ENCODE measurements at regions not wholly inside any gene's neighbourhood (a gene's known extent, or its start where the extent isn't known, plus 50 kb on each side); places are given as distances from the start of the nearest gene placed in this dataset.

GRCh38 chr13:39855236-39855635 lies 199.8 kb downstream of the COG6 start:
- Histone ChIP-seq H4K91ac (ENCODE audit: low read depth, low read length, poor library complexity) (no peak overlapping the region), H3K4ac (ENCODE audit: low read length) (no peak overlapping the region), H3K4me1 (ENCODE audit: control insufficient read depth in 2 of 2, insufficient read depth in 1 of 2, low read depth in 1 of 2, low read length in 2 of 2) (peaks cover 0 to 4% of the 10 kb centered on the region in 2 donors), H3K14ac (ENCODE audit: low read length) (no peak overlapping the region), H2BK120ac (ENCODE audit: low read depth, low read length) (no peak overlapping the region), H3K27me3 (ENCODE audit: control insufficient read depth in 3 of 3, insufficient read depth in 3 of 3, low read depth in 1 of 3, low read length in 3 of 3) (no peaks in the 10 kb centered on the region), H3K27ac (replicated peaks; ENCODE audit: low read length) (no peak overlapping the region), H3K4me3 (ENCODE audit: low read length in 2 of 2) (no peak overlapping the region), H3K9ac (ENCODE audit: low read depth, low read length, poor library complexity) (no peak overlapping the region), H3K23ac (ENCODE audit: low read depth, low read length, poor library complexity) (no peak overlapping the region), H4K8ac (ENCODE audit: low read depth, low read length) (no peak overlapping the region), H3K4me2 (ENCODE audit: insufficient read depth, low read length, poor library complexity, severe bottlenecking) (no peak overlapping the region), H2BK12ac (ENCODE audit: low read length) (no peak overlapping the region), H3K79me1 (ENCODE audit: low read depth, low read length) (no peaks in the 10 kb centered on the region), H2BK5ac (ENCODE audit: low read length) (no peak overlapping the region), H3K18ac (ENCODE audit: low read length) (no peak overlapping the region), H2BK15ac (ENCODE audit: low read length) (no peak overlapping the region), H2AFZ (ENCODE audit: low read length) (no peak overlapping the region), H3K36me3 (replicated peaks in 1 of 2; ENCODE audit: control insufficient read depth in 2 of 2, insufficient read depth in 2 of 2, low read length in 2 of 2) (no peaks in the 10 kb centered on the region), H2AK5ac (ENCODE audit: low read depth, low read length) (no peak overlapping the region), H3K9me3 (replicated peaks in 1 of 2; ENCODE audit: control insufficient read depth in 2 of 2, insufficient read depth in 1 of 2, low read depth in 1 of 2, low read length in 2 of 2) (peaks cover 0 to 4% of the 10 kb centered on the region in 2 donors)
- WGBS, 2 donors (ENCODE audit: extremely low coverage in 2 of 2, insufficient read length in 2 of 2, insufficient replicate concordance in 1 of 2): no CpG with 5 or more reads among the region's 4 CpGs
- DNase-seq (ENCODE audit: low spot score): no peak

GRCh38 chr13:39856714-39857113 lies 201.3 kb downstream of the COG6 start:
- peak overlapping the region; percentile 53 for H3K18ac ChIP-seq (ENCODE audit: low read length)
- H2BK12ac ChIP-seq (ENCODE audit: low read length): no peak overlapping the region
- no peak for DNase-seq (ENCODE audit: low spot score)
- H2AFZ ChIP-seq (ENCODE audit: low read length): no peak overlapping the region
- no CpG with 5 or more reads among the region's 8 CpGs for WGBS, 2 donors (ENCODE audit: extremely low coverage in 2 of 2, insufficient read length in 2 of 2, insufficient replicate concordance in 1 of 2)
- H2BK15ac ChIP-seq (ENCODE audit: low read length): no peak overlapping the region
- peaks cover 0 to 4% of the 10 kb centered on the region in 2 donors for H3K9me3 ChIP-seq (replicated peaks in 1 of 2; ENCODE audit: control insufficient read depth in 2 of 2, insufficient read depth in 1 of 2, low read depth in 1 of 2, low read length in 2 of 2)
- H3K4me1 ChIP-seq (ENCODE audit: control insufficient read depth in 2 of 2, insufficient read depth in 1 of 2, low read depth in 1 of 2, low read length in 2 of 2): peaks cover 0 to 4% of the 10 kb centered on the region in 2 donors
- no peak overlapping the region for H3K4me2 ChIP-seq (ENCODE audit: insufficient read depth, low read length, poor library complexity, severe bottlenecking)
- H2AK5ac ChIP-seq (ENCODE audit: low read depth, low read length): peak overlapping the region; percentile 93
- no peaks in the 10 kb centered on the region for H3K79me1 ChIP-seq (ENCODE audit: low read depth, low read length)
- peak overlapping the region; percentile 42 for H3K4ac ChIP-seq (ENCODE audit: low read length)
- peak overlapping the region in 1 of 2 donors; percentile 42 for H3K4me3 ChIP-seq (ENCODE audit: low read length in 2 of 2)
- no peak overlapping the region for H3K23ac ChIP-seq (ENCODE audit: low read depth, low read length, poor library complexity)
- no peak overlapping the region for H2BK120ac ChIP-seq (ENCODE audit: low read depth, low read length)
- H3K27me3 ChIP-seq (ENCODE audit: control insufficient read depth in 3 of 3, insufficient read depth in 3 of 3, low read depth in 1 of 3, low read length in 3 of 3): no peaks in the 10 kb centered on the region
- H3K9ac ChIP-seq (ENCODE audit: low read depth, low read length, poor library complexity): peak overlapping the region; percentile 34
- no peaks in the 10 kb centered on the region for H3K36me3 ChIP-seq (replicated peaks in 1 of 2; ENCODE audit: control insufficient read depth in 2 of 2, insufficient read depth in 2 of 2, low read length in 2 of 2)
- H4K8ac ChIP-seq (ENCODE audit: low read depth, low read length): no peak overlapping the region
- H3K27ac ChIP-seq (replicated peaks; ENCODE audit: low read length): no peak overlapping the region
- no peak overlapping the region for H3K14ac ChIP-seq (ENCODE audit: low read length)
- H4K91ac ChIP-seq (ENCODE audit: low read depth, low read length, poor library complexity): no peak overlapping the region
- H2BK5ac ChIP-seq (ENCODE audit: low read length): peak overlapping the region; percentile 46

- H2AFZ ChIP-seq (ENCODE audit: low read length): no peak overlapping the region
- no peak overlapping the region for H3K9ac ChIP-seq (ENCODE audit: low read depth, low read length, poor library complexity)
- no peak overlapping the region for H2AK5ac ChIP-seq (ENCODE audit: low read depth, low read length)
- H3K23ac ChIP-seq (ENCODE audit: low read depth, low read length, poor library complexity): no peak overlapping the region
- no peak overlapping the region for H4K8ac ChIP-seq (ENCODE audit: low read depth, low read length)
- no peaks in the 10 kb centered on the region for H3K36me3 ChIP-seq (replicated peaks in 1 of 2; ENCODE audit: control insufficient read depth in 2 of 2, insufficient read depth in 2 of 2, low read length in 2 of 2)
- H3K4me2 ChIP-seq (ENCODE audit: insufficient read depth, low read length, poor library complexity, severe bottlenecking): no peak overlapping the region
- no peak overlapping the region for H3K14ac ChIP-seq (ENCODE audit: low read length)
- peaks cover 0 to 4% of the 10 kb centered on the region in 2 donors for H3K9me3 ChIP-seq (replicated peaks in 1 of 2; ENCODE audit: control insufficient read depth in 2 of 2, insufficient read depth in 1 of 2, low read depth in 1 of 2, low read length in 2 of 2)
- H3K27ac ChIP-seq (replicated peaks; ENCODE audit: low read length): no peak overlapping the region
- no peak overlapping the region for H2BK15ac ChIP-seq (ENCODE audit: low read length)
- WGBS, 2 donors (ENCODE audit: extremely low coverage in 2 of 2, insufficient read length in 2 of 2, insufficient replicate concordance in 1 of 2): no CpG with 5 or more reads among the region's 2 CpGs
- H3K4me3 ChIP-seq (ENCODE audit: low read length in 2 of 2): no peak overlapping the region
- H2BK12ac ChIP-seq (ENCODE audit: low read length): no peak overlapping the region
- H3K18ac ChIP-seq (ENCODE audit: low read length): no peak overlapping the region
- no peaks in the 10 kb centered on the region for H3K79me1 ChIP-seq (ENCODE audit: low read depth, low read length)
- no peaks in the 10 kb centered on the region for H3K27me3 ChIP-seq (ENCODE audit: control insufficient read depth in 3 of 3, insufficient read depth in 3 of 3, low read depth in 1 of 3, low read length in 3 of 3)
- H4K91ac ChIP-seq (ENCODE audit: low read depth, low read length, poor library complexity): no peak overlapping the region
- H3K4ac ChIP-seq (ENCODE audit: low read length): no peak overlapping the region
- no peak for DNase-seq (ENCODE audit: low spot score)
- no peak overlapping the region for H2BK120ac ChIP-seq (ENCODE audit: low read depth, low read length)
- peaks cover 0 to 4% of the 10 kb centered on the region in 2 donors for H3K4me1 ChIP-seq (ENCODE audit: control insufficient read depth in 2 of 2, insufficient read depth in 1 of 2, low read depth in 1 of 2, low read length in 2 of 2)
- H2BK5ac ChIP-seq (ENCODE audit: low read length): no peak overlapping the region
Measured at GRCh38 chr13:39858794-39859193, 203.3 kb downstream of the COG6 start.

- no peak overlapping the region for H3K23ac ChIP-seq (ENCODE audit: low read depth, low read length, poor library complexity)
- peaks cover 0 to 4% of the 10 kb centered on the region in 2 donors for H3K4me1 ChIP-seq (ENCODE audit: control insufficient read depth in 2 of 2, insufficient read depth in 1 of 2, low read depth in 1 of 2, low read length in 2 of 2)
- no peak overlapping the region for H3K14ac ChIP-seq (ENCODE audit: low read length)
- H3K4ac ChIP-seq (ENCODE audit: low read length): no peak overlapping the region
- no peak overlapping the region for H3K4me2 ChIP-seq (ENCODE audit: insufficient read depth, low read length, poor library complexity, severe bottlenecking)
- H2AK5ac ChIP-seq (ENCODE audit: low read depth, low read length): no peak overlapping the region
- no peak overlapping the region for H3K4me3 ChIP-seq (ENCODE audit: low read length in 2 of 2)
- H4K91ac ChIP-seq (ENCODE audit: low read depth, low read length, poor library complexity): no peak overlapping the region
- no peak overlapping the region for H2BK120ac ChIP-seq (ENCODE audit: low read depth, low read length)
- H3K27ac ChIP-seq (replicated peaks; ENCODE audit: low read length): no peak overlapping the region
- no peaks in the 10 kb centered on the region for H3K27me3 ChIP-seq (ENCODE audit: control insufficient read depth in 3 of 3, insufficient read depth in 3 of 3, low read depth in 1 of 3, low read length in 3 of 3)
- H2BK5ac ChIP-seq (ENCODE audit: low read length): no peak overlapping the region
- no peak overlapping the region for H3K18ac ChIP-seq (ENCODE audit: low read length)
- H2BK12ac ChIP-seq (ENCODE audit: low read length): no peak overlapping the region
- no peak overlapping the region for H3K9ac ChIP-seq (ENCODE audit: low read depth, low read length, poor library complexity)
- no CpG with 5 or more reads among the region's 3 CpGs for WGBS, 2 donors (ENCODE audit: extremely low coverage in 2 of 2, insufficient read length in 2 of 2, insufficient replicate concordance in 1 of 2)
- H4K8ac ChIP-seq (ENCODE audit: low read depth, low read length): no peak overlapping the region
- no peaks in the 10 kb centered on the region for H3K36me3 ChIP-seq (replicated peaks in 1 of 2; ENCODE audit: control insufficient read depth in 2 of 2, insufficient read depth in 2 of 2, low read length in 2 of 2)
- H2BK15ac ChIP-seq (ENCODE audit: low read length): no peak overlapping the region
- no peak overlapping the region for H2AFZ ChIP-seq (ENCODE audit: low read length)
- no peaks in the 10 kb centered on the region for H3K79me1 ChIP-seq (ENCODE audit: low read depth, low read length)
- H3K9me3 ChIP-seq (replicated peaks in 1 of 2; ENCODE audit: control insufficient read depth in 2 of 2, insufficient read depth in 1 of 2, low read depth in 1 of 2, low read length in 2 of 2): peaks cover 0 to 4% of the 10 kb centered on the region in 2 donors
- no peak for DNase-seq (ENCODE audit: low spot score)
Measured at GRCh38 chr13:39859898-39860297, 204.4 kb downstream of the COG6 start.

All from neuronal stem cell (in vitro differentiated cells).